ENCODE measurements at regions not wholly inside any gene's neighbourhood (a gene's known extent, or its start where the extent isn't known, plus 50 kb on each side); places are given as distances from the start of the nearest gene placed in this dataset.
"Not testable (repeated sequence)": the region's sequence is repeated elsewhere in the genome, so short reads cannot be mapped to it uniquely, and the experiment has no call there.

DNA sequence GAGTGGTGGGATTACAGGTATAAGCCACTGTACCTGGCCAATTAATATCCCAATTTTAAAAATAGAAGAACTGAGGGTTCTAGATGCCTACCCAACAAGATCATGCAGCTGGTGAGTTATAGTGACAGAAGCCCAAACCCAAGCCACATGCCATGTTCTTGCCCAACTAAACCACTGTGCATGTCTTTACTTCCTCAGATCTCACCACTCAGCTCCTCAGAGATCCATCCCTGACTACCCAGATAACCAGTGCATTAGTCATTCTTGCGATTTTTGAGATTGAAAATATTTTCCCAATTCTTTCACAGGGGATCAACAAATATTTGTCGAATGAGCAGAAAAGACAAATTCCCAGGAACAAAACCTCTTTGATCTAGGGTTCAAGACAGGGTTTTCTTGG is 303.1 kb downstream of the CBLN1 start:
- DNase-seq = no peak

DNA sequence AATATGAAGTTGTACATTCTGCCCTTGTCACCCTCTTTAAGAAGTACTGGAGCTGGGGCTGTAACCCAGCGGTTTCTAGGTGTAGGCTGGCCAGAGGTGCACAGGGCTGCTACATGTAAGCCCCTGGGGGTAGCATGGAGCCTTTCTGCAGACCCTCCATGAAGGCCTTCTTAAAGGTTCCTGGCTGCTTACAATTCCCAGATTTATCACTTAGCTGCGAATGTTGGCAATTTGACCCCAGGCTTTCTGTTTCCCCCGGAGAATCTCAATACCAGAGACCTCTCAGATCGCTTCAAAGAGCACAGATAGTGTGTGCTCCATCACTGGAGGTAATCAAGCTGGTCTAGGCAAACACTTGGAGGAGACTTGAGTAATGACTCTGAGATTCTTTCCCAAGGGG is 309.4 kb downstream of the CBLN1 start:
- no peak for DNase-seq

DNA sequence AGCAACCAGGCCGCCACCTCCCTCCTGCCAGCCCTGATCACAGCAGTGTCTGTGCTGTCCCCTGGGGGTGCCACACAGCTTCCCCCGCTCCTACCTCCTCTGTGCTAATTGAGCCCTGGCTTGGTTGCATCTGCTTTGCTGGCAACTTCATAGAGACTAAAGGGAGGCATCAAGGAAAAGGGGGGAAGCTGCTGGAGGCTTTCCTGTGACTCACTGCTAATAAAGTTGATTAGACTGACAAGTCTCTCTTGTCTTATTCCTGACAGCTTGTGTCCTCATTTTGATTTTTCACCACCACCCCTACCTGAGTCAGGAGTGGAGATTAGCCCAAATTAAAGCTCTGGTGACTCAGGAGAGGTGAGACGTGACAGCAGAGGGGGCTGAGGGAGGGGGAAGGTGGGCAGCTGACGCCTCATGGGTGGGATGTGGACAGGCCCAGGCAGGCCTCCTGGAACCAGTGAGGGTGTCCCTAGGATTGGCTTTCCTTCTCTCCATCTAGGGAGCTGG is 310.0 kb downstream of the CBLN1 start:
- no peak for DNase-seq

DNA sequence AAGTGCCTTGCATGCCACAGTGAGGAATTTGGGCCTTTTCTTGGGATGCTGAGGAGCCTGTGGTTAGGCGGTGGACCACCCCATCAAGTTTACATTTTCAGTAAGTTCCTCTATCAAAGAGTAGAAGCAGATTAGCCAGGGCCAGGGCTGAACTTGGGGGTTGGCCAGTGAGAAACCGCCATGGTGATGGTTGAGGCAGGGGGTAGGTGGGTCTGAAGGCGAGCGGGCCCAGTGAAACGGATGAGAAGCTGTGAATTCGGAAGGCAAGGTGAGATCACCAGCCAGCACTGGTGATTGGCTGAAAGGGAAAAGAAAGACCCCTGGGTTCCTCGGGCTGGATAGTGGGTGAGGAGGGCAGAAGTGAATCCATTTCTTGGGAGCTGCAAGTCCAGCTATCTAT is 311.4 kb downstream of the CBLN1 start:
- DNase-seq = no peak

DNA sequence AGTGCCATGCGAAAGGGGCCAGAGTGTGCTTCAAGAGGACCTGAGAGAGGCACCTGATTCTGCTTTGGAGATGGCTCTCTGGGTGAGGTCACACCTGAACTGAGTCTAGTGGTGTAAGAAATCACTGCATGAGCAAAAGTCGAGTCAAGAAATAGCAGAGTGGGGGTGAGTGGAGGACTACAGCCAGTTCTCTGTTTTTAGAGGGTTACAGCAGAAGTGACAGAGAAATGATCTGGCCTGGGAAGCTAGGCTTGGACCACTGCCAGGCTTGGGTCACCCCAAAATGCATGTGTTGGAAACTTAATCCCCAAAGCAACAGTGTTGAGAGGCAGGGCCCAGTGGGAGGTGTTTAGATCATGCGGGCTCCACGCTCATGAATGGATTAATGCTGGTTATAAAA is 312.0 kb downstream of the CBLN1 start:
- no peak for DNase-seq

DNA sequence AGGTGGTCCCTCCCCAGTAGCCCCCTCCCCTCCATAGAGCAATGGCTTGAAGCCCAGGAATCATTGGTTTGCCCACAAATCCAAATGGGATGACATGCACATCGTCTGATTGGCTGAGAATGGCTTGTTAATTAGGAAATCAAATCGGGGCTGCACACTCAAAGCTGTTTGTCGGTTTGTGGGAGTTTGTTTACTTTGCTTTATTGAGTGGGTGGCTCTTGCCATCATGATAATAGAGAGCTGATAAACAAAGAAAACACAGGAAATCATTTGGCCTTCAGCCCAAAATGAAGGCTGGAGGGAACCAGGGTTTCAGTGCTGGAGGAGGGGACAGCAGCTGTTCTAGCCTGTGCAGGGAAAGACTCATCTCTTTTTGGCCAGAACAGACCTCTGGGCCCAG is 316.3 kb downstream of the CBLN1 start:
- DNase-seq = no peak

DNA sequence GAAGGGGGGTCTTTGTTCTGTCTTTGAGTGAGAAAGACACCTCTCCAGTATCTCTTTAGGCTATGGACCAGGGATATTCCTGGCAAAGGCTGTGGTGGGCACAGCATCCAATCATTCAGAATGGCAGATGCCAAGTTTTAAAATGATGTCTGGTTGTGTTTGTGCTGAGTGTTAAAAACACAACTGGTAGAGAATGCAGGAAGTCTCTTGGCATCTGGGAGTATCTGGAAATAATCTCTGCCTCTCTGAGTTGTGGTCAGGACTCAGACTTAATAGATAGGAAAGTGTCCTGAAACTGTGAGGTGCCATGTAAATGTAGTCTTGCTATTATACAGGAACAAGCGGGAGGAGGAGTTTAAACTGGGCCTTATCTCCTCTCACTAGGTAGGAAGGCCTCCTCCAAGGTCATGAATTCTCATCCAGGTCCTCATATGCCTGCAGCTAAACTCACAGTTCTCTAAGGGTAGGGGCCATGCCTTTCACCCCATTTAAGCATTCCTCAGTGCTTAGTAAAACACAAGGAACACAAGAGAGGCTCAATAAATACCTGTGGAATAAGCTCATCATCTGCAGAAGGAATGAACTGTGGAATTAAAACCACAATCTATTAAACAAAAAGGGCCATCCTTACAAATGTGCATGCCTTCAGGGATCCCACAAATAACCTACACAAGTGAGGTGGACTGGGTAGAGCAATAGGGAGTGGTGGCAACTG is 317.6 kb downstream of the CBLN1 start:
- no peak for DNase-seq

DNA sequence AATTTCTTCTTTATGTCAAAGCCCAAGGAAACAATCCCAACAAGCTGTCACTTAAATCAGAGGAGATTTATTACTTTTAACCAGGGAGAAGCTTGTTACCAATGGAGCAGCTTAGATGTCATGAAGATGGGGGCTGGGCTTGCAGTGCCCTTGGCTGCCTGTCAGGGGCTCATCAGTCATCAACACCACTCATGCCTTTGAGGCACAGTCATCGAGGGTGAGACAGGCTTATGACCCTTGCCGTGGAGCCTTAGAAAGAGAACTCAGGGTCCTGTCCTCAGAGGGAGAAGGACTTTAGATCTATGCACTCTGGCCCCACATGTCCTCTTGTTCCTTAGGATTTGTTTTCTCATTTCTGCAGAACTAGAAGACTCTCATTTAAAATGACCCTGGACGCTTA is 318.3 kb downstream of the CBLN1 start:
- DNase-seq = no peak

DNA sequence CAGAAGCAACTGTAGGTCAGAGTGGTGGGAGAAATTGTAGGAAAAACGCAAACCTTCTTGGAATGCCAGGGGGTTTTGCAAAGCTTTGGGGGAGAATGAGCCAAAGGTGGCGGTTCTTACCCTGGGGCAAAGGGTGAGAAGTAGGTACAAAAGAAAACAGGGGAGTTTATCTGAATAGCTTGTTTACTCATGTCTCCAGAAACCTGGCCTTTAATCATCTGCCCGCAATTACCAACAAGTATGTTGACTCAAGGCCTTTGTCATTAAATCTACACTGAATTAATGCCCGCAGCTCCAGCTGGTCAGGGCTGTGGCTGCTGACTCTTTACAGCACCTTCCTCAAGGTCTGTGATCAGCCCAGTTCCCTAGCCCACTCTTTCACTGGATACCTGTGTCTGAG is 320.1 kb downstream of the CBLN1 start:
- DNase-seq = no peak

DNA sequence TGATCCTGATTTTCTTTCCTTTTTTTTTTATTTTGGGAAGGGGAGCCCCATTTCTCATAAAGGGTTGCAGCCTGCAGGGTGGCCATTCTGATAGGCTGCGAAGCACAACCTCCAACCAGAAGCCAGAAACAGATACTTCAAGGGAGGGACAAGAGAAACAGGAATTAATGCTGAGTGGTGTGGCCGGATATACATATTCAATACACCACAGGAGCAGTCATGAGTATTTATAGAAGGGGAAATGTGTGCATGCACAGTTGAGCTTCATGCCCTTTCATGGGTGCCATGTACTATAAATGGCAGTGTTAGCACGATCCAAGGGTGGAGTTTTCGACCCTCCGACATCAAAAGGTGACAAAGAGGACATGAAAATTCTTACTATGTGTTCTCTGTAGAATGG is 320.8 kb downstream of the CBLN1 start:
- DNase-seq = no peak

DNA sequence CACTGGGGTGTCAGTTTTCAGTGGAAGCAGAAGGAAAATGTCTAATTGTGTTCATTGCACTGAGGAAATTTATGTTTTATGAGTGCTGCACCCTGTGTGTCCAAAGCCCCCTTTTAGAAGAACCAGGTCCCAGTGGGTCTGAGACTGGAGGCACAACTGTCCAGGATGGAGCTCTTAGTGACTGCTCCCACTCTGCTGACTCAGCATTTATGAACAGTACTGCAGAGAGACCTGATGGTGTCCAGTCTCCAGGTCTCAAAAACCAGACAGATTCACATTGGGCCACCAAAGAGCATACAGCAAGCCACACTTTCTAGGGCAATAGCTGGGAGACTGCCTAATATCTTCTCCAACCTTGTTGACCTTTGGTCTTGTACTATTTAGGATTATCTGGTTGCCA is 321.9 kb downstream of the CBLN1 start:
- DNase-seq = no peak

DNA sequence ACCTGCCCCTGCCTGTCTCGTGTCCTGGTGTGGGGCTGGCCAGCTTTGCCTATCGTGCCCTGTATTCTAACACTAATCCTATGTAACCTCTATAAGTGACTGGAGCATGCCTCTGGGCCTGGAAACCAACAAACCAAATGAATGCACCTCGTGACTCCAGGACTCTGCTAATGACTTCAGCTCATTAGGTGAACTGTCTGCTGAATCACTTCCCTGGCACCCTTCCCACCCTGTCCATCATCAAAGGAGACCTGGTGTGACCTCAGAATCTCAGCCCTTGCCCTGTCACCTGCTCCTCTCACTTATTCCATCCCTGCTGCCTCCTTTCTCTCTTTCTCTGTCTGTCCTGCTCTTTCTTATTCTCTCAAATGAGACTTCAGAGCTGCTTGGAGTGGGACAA is 322.4 kb downstream of the CBLN1 start:
- no peak for DNase-seq

DNA sequence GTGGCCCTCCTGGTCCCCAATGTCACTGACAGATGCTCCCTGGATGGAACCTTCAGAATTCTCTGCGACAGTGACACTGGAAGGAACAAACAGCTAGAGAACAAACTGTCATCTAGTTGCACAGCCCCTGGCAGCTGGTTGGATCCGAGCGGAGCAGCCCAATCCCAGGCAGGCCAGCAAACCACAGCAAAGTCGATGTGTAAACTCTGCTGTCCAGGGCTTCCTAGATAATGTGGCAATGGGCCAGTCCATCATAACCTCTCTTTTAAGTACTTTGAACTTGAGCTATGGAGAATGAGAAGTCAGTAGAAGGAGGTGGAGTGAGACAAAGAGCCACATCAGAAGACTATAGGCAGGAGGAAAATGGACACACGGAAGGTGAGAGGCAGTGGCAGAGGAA is 323.0 kb downstream of the CBLN1 start:
- DNase-seq = no peak

DNA sequence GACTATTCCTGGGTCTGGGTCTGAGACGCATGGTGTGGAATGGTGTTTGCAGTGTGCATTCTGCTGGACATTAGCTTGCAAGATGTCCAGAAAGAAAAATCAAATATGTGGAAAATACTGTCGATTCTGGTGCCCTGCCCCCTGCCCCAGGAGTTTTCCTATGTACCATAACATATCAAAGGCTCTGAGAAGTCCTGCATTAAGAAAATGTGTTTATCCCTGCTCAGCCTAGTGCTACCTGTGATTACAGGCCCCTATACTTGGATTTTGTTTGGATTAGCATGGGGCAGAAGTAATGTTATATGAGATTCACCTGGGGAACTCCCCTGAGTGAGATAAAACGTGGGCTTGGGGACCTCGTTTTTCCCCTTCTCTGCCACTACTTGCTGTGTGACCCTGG is 325.0 kb downstream of the CBLN1 start:
- DNase-seq = no peak

DNA sequence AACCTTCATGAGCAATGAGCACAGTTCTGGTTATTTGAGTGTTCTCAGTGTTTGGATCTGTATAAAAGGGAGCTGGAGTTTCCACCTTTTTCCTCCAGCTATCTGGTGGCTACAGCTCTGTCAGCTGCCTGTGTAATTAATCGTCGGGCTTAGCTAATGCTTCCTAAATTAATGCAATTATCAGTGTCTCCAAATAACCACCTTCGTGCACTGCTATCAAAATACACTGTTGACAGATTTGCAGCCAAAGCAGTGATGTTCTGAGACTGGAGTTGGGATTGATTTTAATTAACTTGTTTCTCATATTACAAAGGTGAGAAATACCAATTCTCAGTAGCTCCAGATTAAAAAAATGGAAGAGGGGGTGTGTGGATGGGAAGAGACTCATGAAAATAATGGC is 325.8 kb downstream of the CBLN1 start:
- no peak for DNase-seq

DNA sequence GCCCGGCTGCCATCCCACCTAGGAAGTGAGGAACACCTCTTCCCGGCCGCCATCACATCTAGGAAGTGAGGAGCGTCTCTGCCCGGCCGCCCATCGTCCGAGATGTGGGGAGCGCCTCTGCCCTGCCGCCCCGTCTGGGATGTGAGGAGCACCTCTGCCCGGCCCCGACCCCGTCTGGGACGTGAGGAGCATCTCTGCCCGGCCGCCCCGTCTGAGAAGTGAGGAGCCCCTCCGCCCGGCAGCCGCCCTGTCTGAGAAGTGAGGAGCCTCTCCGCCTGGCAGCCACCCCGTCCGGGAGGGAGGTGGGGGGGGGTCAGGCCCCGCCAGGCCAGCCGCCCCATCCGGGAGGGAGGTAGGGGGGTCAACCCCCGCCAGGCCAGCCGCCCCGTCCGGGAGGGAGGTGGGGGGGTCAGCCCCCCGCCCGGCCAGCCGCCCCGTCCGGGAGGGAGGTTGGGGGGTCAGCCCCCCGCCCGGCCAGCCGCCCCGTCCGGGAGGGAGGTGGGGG is 330.0 kb downstream of the CBLN1 start:
- DNase-seq = not testable (repeated sequence)

DNA sequence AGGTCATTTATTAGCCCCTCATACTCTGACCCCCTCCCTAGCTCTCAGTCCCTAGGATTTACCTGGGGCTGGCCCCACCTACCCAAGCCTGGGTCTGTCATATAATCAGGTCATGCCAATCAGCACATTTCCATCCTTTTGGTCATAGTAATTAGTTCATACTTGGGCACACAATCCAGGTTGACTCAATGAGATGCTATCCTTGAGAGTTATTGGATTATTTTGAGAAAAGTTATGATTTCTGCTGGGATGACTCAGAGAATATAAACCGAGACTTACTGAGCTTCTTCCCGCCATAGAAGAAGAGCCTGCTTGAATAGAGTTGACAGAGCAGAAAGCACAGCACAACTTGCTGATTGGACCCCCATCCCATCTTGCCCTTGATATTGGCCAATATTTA is 331.5 kb downstream of the CBLN1 start:
- no peak for DNase-seq

DNA sequence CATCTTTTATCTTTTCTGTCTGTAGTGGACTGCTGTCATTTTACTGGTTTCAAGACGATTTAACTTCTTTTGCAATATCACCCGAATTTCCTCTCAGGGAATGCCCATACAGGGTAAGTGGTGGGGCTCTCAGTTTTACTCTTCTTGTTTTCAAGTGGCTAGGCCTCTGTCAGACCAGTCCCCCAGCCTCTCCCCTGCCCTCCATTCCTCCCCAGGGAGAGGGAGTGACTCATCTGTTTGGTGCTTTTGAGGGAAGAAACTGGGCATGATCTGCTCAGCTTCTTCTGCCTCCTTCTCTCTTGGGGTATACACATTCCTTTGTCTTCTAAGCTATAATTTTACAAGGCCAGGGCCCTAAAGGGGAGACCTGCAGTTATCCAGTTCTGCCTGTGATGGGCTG is 332.0 kb downstream of the CBLN1 start:
- no peak for DNase-seq

DNA sequence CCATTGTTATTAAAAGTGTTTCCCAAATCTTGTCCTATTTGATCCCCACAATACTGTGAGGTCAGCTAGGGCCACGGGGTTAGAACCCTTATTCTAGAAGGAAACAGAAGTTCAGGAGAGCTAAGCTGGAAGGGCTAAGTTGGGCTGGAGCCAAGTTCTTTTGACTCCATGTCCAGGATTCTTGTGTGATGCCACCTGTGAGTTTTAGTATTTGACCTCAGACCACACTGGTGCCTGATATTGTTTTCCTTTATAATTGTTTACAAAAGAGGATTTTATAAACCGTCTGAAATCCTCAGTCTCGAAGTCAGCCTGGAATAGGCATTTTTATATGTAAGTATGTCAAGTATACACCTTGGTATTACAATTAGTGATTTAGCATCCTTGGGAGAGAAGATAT is 332.7 kb downstream of the CBLN1 start:
- no peak for DNase-seq

DNA sequence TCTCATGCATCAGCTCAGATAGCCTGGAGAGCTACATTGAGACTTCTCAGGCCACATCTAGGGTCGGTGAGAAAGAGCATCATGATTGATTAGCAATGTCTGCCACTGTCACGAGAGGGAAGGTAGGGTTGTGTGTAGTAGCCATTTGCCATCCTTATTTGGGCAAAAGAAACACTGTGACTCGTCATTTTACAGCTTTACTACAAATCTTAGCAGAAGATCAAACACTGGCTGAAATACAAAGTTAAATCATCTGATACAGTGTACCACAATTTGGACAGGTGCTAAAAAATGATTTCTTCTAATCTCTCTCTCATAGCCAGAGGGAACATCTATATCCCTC is 334.3 kb downstream of the CBLN1 start:
- no peak for DNase-seq

DNA sequence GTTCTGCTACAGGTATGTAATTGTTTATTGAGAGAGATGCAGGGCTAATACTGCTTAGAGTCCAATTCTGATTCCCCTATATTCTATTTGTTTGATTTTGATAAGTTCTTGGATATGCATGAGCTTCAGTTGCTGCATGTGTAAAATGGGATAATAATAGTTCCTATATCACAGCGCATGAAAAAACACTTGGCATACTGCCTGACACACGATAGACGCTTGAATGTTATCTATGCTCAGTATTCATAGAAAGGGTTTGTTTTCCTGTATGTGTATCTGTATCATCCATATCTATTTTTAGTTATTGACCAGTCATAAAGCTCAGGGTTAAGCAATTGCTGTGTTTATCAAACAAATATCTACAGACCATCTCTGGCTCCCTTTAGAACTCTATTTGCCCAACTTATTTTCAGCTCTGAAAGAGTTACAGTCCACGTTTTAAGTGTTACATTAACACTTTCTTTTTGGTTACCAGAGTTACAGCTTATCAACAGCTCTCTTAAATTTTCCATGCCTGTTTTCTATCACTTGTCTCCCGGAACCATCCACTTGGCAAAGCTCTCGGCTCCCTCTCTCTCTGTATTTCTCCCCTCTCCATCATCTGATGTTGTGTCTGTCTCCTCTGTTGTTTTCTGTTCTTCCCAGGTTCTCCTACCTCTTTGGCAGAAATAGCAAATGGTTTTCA is 334.8 kb downstream of the CBLN1 start:
- no peak for DNase-seq

DNA sequence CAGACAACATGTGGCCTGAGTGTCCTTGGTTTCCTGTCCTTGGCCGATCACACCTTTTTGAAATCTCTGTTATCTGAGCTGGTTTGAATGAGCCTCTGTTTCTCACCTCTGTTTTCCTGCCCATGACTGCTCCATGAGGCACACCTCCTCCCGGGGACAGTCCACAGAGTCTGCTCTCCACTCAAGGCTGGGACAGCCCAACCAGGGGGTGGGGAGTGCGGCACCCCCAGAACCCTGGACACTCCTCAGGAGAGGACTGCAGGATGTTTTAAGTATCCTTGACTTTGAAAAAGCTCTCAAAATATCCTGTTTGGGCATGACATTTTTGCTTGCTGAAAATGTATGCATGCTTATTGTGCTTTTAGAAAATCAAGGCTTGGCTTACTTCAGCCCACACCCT is 333.0 kb upstream of the N4BP1 start:
- DNase-seq = no peak

DNA sequence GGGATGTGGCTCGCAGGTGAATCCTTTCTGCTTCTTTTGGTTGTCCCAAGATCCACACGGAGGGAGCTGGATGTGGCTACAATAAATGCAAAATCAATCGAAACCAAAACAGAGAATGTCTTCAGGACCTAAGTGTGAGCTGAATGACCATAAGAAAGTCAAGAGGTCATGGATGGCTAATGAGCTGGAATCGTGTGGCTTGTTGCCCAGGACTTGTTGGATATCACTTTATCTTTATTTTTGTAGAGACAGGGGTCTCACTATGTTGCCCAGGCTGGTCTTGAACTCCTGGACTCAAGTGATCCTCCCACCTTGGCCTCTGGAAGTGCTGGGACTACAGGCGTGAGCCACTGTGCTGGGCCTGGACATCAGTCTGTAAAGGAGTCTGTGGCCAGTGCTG is 326.8 kb upstream of the N4BP1 start:
- DNase-seq = no peak

DNA sequence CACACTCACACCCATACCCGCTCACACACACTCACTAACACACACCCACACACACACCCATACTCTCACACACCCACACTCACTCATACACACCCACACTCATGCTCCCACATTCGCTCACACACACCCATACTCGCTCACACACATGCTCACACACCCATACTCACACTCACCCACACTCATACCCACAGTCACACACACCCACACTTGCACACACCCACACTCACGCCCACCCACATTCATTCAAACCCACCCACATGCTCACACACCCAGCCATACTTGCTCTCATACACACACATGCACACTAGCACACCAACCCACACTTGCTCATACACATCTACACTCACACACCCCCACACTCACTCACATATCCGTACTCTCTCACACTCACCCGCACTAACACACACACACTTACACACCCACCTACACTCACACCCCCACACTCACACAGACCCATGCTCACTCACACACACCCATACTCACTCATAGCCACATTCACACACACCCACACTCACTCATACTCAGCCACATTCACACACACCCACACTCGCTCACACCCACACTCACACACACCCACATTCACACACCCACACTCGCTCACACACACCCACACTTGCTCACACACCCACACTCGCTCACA is 322.4 kb upstream of the N4BP1 start:
- no peak for DNase-seq

Data from inflammatory macrophage (primary cell).